PFSK-1 (cell line): ENCODE measurements at regions not wholly inside any gene's neighbourhood (a gene's known extent, or its start where the extent isn't known, plus 50 kb on each side); places are given as distances from the start of the nearest gene placed in this dataset.

Experiments
- POLR2AphosphoS5 ChIP-seq: IDR thresholded peaks from 2 replicates; pipeline ENCODE4 v1.6.1; 2012; ENCODE audit warnings: low read depth, mild to moderate bottlenecking, control low read depth, low read length, moderate library complexity
- REST ChIP-seq, 2 experiments: IDR thresholded peaks; 2 replicates each; pipeline versions ENCODE4 v1.6.1 to v1.8.0; 2011 to 2012; ENCODE audit warnings: low read depth in 2 of 2, low read length in 2 of 2, control low read depth in 1 of 2, inconsistent platforms in 1 of 2, mild to moderate bottlenecking in 1 of 2, moderate library complexity in 1 of 2; ENCODE audit not compliant: insufficient read depth in 1 of 2
- SIN3A ChIP-seq: IDR thresholded peaks from 2 replicates; pipeline ENCODE4 v1.6.1; 2012; ENCODE audit warnings: mild to moderate bottlenecking, low read length, moderate library complexity, borderline replicate concordance; ENCODE audit not compliant: insufficient read depth

- TF ChIP-seq SIN3A (no peak), POLR2AphosphoS5 (no peak), REST (IDR thresholded peaks at IDR 0.05; ENCODE audit: insufficient read depth in 1 of 2, low read depth in 2 of 2, low read length in 2 of 2) (no peak)
Measured at GRCh38 chr22:22427542-22428065, 80.9 kb downstream of the ZNF280B start.
